GM21723 (cell line): ENCODE measurements at regions not wholly inside any gene's neighbourhood (a gene's known extent, or its start where the extent isn't known, plus 50 kb on each side); places are given as distances from the start of the nearest gene placed in this dataset.

Experiments used
- ATAC-seq: cut with Tn5 transposase; IDR thresholded peaks from one replicate; pipeline ENCODE4 v1.9.1; 2021; ENCODE audit warnings: mild to moderate bottlenecking, moderate library complexity; ENCODE audit not compliant: unreplicated experiment

- no peak for ATAC-seq
These were observed 1199.9 kb downstream of the SI start for GRCh38 chr3:163878396-163878795.

GRCh38 chr3:163877805-163878204 is 1200.5 kb downstream of the SI start:
- no peak for ATAC-seq

- ATAC-seq = no peak
These were observed 1215.2 kb downstream of the SI start for GRCh38 chr3:163863146-163863545.

- ATAC-seq = no peak
These were observed 1226.1 kb downstream of the SI start for GRCh38 chr3:163852233-163852632.

- no peak for ATAC-seq
These were observed 1239.5 kb downstream of the SI start for GRCh38 chr3:163838769-163839168.

- no peak for ATAC-seq
These were observed 1245.7 kb downstream of the SI start for GRCh38 chr3:163832547-163832946.

- no peak for ATAC-seq
These were observed 1256.5 kb downstream of the SI start for GRCh38 chr3:163821841-163822240.

GRCh38 chr3:163817015-163817414 is 1261.3 kb downstream of the SI start:
- ATAC-seq = no peak

GRCh38 chr3:163813935-163814334 is 1264.4 kb downstream of the SI start:
- no peak for ATAC-seq

- ATAC-seq = no peak
These were observed 1266.3 kb downstream of the SI start for GRCh38 chr3:163812006-163812405.

GRCh38 chr3:163809540-163809993 is 1268.7 kb downstream of the SI start:
- ATAC-seq = no peak

GRCh38 chr3:163786416-163786815 is 1291.9 kb downstream of the SI start:
- ATAC-seq = no peak

- no peak for ATAC-seq
These were observed 1292.6 kb downstream of the SI start for GRCh38 chr3:163785693-163786092.

GRCh38 chr3:163779396-163780344 is 1298.6 kb downstream of the SI start:
- no peak for ATAC-seq

- no peak for ATAC-seq
These were observed 1301.6 kb downstream of the SI start for GRCh38 chr3:163776743-163777142.

- ATAC-seq = no peak
These were observed 1305.2 kb downstream of the SI start for GRCh38 chr3:163773136-163773535.

GRCh38 chr3:163768048-163768447 is 1310.2 kb downstream of the SI start:
- no peak for ATAC-seq

GRCh38 chr3:163766112-163766511 is 1312.2 kb downstream of the SI start:
- ATAC-seq = no peak

GRCh38 chr3:163753033-163753432 is 1325.3 kb downstream of the SI start:
- ATAC-seq = no peak

GRCh38 chr3:163745204-163745603 is 1333.1 kb downstream of the SI start:
- no peak for ATAC-seq

GRCh38 chr3:163735394-163735793 is 1342.9 kb downstream of the SI start:
- ATAC-seq = no peak

GRCh38 chr3:163730684-163731083 is 1347.6 kb downstream of the SI start:
- no peak for ATAC-seq

GRCh38 chr3:163726125-163726524 is 1352.2 kb downstream of the SI start:
- ATAC-seq = no peak
